Fibroblast of villous mesenchyme (primary cell): ENCODE measurements at regions not wholly inside any gene's neighbourhood (a gene's known extent, or its start where the extent isn't known, plus 50 kb on each side); places are given as distances from the start of the nearest gene placed in this dataset.

Experiments
- DNase-seq: peaks from one replicate; pipeline ENCODE4 v3.0.0-alpha.2; 2010; ENCODE audit warnings: low read depth
- H3K4me3 ChIP-seq: 2 replicates; pipeline ENCODE4 v1.5.1; 2011; ENCODE audit warnings: low read depth, mild to moderate bottlenecking, low read length
- CTCF ChIP-seq: IDR thresholded peaks from 2 replicates; pipeline ENCODE4 v1.5.1; 2012; ENCODE audit warnings: low read depth, mild to moderate bottlenecking, low read length; ENCODE audit not compliant: insufficient read depth

- no peak for DNase-seq
- TF ChIP-seq CTCF, result no peak
- H3K4me3 ChIP-seq, result no peak overlapping the region
Observed at GRCh38 chr20:40803381-40803780, 114.3 kb upstream of the MAFB start.

GRCh38 chr20:40805592-40805991 is 116.6 kb upstream of the MAFB start:
- no peak overlapping the region for H3K4me3 ChIP-seq
- DNase-seq, result no peak
- TF ChIP-seq CTCF, result no peak

GRCh38 chr20:40806929-40807820 is 118.1 kb upstream of the MAFB start:
- TF ChIP-seq CTCF, result no peak
- no peak for DNase-seq
- no peak overlapping the region for H3K4me3 ChIP-seq

- no peak overlapping the region for H3K4me3 ChIP-seq
- TF ChIP-seq CTCF, result no peak
- no peak for DNase-seq
Observed at GRCh38 chr20:40807821-40808170, 118.8 kb upstream of the MAFB start.

- no peak for DNase-seq
- no peak overlapping the region for H3K4me3 ChIP-seq
- no peak for TF ChIP-seq CTCF
Observed at GRCh38 chr20:40808936-40809335, 119.9 kb upstream of the MAFB start.

GRCh38 chr20:40809361-40809760 is 120.3 kb upstream of the MAFB start:
- no peak for TF ChIP-seq CTCF
- H3K4me3 ChIP-seq, result no peak overlapping the region
- no peak for DNase-seq

- TF ChIP-seq CTCF, result no peak
- H3K4me3 ChIP-seq, result no peak overlapping the region
- DNase-seq, result no peak
Observed at GRCh38 chr20:40810332-40811000, 121.4 kb upstream of the MAFB start.
